H9 (cell line): ENCODE measurements at regions not wholly inside any gene's neighbourhood (a gene's known extent, or its start where the extent isn't known, plus 50 kb on each side); places are given as distances from the start of the nearest gene placed in this dataset.

Source experiments
- DNase-seq: peaks from one replicate; pipeline ENCODE4 v3.0.0-alpha.2; 2017
- H2AFZ ChIP-seq: one replicate; pipeline ENCODE4 v1.6.1; 2013; ENCODE audit warnings: mild to moderate bottlenecking, low read length, control low read depth, moderate library complexity
- H2AK5ac ChIP-seq: 2 replicates; pipeline ENCODE4 v1.6.1; 2013; ENCODE audit warnings: low read length, control low read depth, mixed read lengths; ENCODE audit not compliant: insufficient read length
- H2BK120ac ChIP-seq: one replicate; pipeline ENCODE4 v1.6.1; 2013; ENCODE audit warnings: low read depth, mild to moderate bottlenecking, low read length, control low read depth, inconsistent platforms; ENCODE audit not compliant: poor library complexity, severe bottlenecking
- H2BK12ac ChIP-seq: 2 replicates; pipeline ENCODE4 v1.6.1; 2013; ENCODE audit warnings: low read length, control low read depth, mixed read lengths, low read depth; ENCODE audit not compliant: insufficient read length
- H2BK15ac ChIP-seq: 2 replicates; pipeline ENCODE4 v1.6.1; 2013; ENCODE audit warnings: low read depth, low read length, control low read depth
- H2BK20ac ChIP-seq: one replicate; pipeline ENCODE4 v1.6.1; 2013; ENCODE audit warnings: low read depth, mild to moderate bottlenecking, low read length, control low read depth, inconsistent platforms; ENCODE audit not compliant: poor library complexity, severe bottlenecking
- H2BK5ac ChIP-seq: 2 replicates; pipeline ENCODE4 v1.6.1; 2013; ENCODE audit warnings: low read length, control low read depth, mixed read lengths; ENCODE audit not compliant: insufficient read length
- H3K14ac ChIP-seq: 2 replicates; pipeline ENCODE4 v1.6.1; 2013; ENCODE audit warnings: low read length, control low read depth; ENCODE audit not compliant: insufficient read depth
- H3K18ac ChIP-seq: 2 replicates; pipeline ENCODE4 v1.6.1; 2013; ENCODE audit warnings: low read depth, mild to moderate bottlenecking, mixed read lengths, low read length, control low read depth; ENCODE audit not compliant: insufficient read length
- H3K23ac ChIP-seq: 2 replicates; pipeline ENCODE4 v1.6.1; 2013; ENCODE audit warnings: low read length, control low read depth, mixed read lengths, low read depth; ENCODE audit not compliant: insufficient read length
- H3K23me2 ChIP-seq: 2 replicates; pipeline ENCODE4 v1.6.1; 2013; ENCODE audit warnings: low read depth, mild to moderate bottlenecking, mixed read lengths, low read length, control low read depth; ENCODE audit not compliant: insufficient read length, poor library complexity, severe bottlenecking
- H3K27ac ChIP-seq: 2 replicates; pipeline ENCODE4 v1.5.1; 2013; ENCODE audit warnings: low read length, control low read depth, mixed read lengths, low read depth; ENCODE audit not compliant: insufficient read length
- H3K27me3 ChIP-seq: 2 replicates; pipeline ENCODE4 v1.6.1; 2013; ENCODE audit warnings: low read length, control low read depth, inconsistent platforms; ENCODE audit not compliant: insufficient read depth
- H3K4ac ChIP-seq: 2 replicates; pipeline ENCODE4 v1.6.1; 2013; ENCODE audit warnings: low read depth, mild to moderate bottlenecking, control low read depth, inconsistent platforms, low read length, moderate library complexity
- H3K4me1 ChIP-seq: 2 replicates; pipeline ENCODE4 v1.6.1; 2013; ENCODE audit warnings: low read length, control low read depth, inconsistent platforms; ENCODE audit not compliant: insufficient read depth
- H3K4me2 ChIP-seq: 2 replicates; pipeline ENCODE4 v1.6.1; 2013; ENCODE audit warnings: low read length, control low read depth, mixed read lengths; ENCODE audit not compliant: insufficient read length, insufficient read depth
- H3K56ac ChIP-seq: 2 replicates; pipeline ENCODE4 v1.6.1; 2013; ENCODE audit warnings: low read depth, mild to moderate bottlenecking, mixed read lengths, low read length, control low read depth; ENCODE audit not compliant: insufficient read length
- H3K79me1 ChIP-seq: 2 replicates; pipeline ENCODE4 v1.6.1; 2013; ENCODE audit warnings: low read depth, mild to moderate bottlenecking, moderate library complexity, low read length, control low read depth, inconsistent platforms; ENCODE audit not compliant: insufficient read depth, poor library complexity, severe bottlenecking
- H3K79me2 ChIP-seq: 2 replicates; pipeline ENCODE4 v1.6.1; 2013; ENCODE audit warnings: low read length, control low read depth, inconsistent platforms; ENCODE audit not compliant: insufficient read depth
- H3K9ac ChIP-seq: 2 replicates; pipeline ENCODE4 v1.6.1; 2013; ENCODE audit warnings: low read length, control low read depth, mixed read lengths; ENCODE audit not compliant: insufficient read length; ENCODE audit errors: extremely low read depth
- H3K9me3 ChIP-seq: one replicate; pipeline ENCODE4 v1.6.1; 2013; ENCODE audit warnings: low read depth, low read length, inconsistent platforms; ENCODE audit not compliant: control insufficient read depth
- H3T11ph ChIP-seq: one replicate; pipeline ENCODE4 v1.6.1; 2013; ENCODE audit warnings: mild to moderate bottlenecking, low read length, control low read depth, inconsistent platforms
- H4K20me1 ChIP-seq: one replicate; pipeline ENCODE4 v1.6.1; 2013; ENCODE audit not compliant: control insufficient read depth, insufficient read length, insufficient read depth
- H4K5ac ChIP-seq: 2 replicates; pipeline ENCODE4 v1.6.1; 2013; ENCODE audit warnings: low read depth, mild to moderate bottlenecking, mixed read lengths, low read length, control low read depth; ENCODE audit not compliant: insufficient read length
- H4K8ac ChIP-seq: replicated peaks from 2 replicates; pipeline ENCODE4 v1.6.1; 2013; ENCODE audit warnings: low read length, control low read depth, mixed read lengths, low read depth; ENCODE audit not compliant: insufficient read length
- H4K91ac ChIP-seq: 2 replicates; pipeline ENCODE4 v1.6.1; 2013; ENCODE audit warnings: low read depth, mild to moderate bottlenecking, moderate library complexity, mixed read lengths, low read length, control low read depth; ENCODE audit not compliant: insufficient read length
- H3K27ac Mint-ChIP-seq, 3 experiments: 2 replicates in 2 of 3; 3 replicates in 1 of 3; pipeline ENCODE4 v1.8.0; 2020 to 2021; ENCODE audit warnings: mixed read lengths in 3 of 3, mild to moderate bottlenecking in 1 of 3, moderate library complexity in 1 of 3
- H3K27me3 Mint-ChIP-seq: 2 replicates; pipeline ENCODE4 v1.8.0; 2021; ENCODE audit warnings: low read depth, mild to moderate bottlenecking, moderate library complexity, mixed read lengths
- H3K36me3 Mint-ChIP-seq, 3 experiments: 2 replicates in 2 of 3; 3 replicates in 1 of 3; pipeline ENCODE4 v1.8.0; 2020 to 2021; ENCODE audit warnings: low read depth in 3 of 3, mixed read lengths in 3 of 3; ENCODE audit not compliant: insufficient read depth in 1 of 3
- H3K4me1 Mint-ChIP-seq, 2 experiments: 2 replicates each; pipeline ENCODE4 v1.8.0; 2020; ENCODE audit warnings: mixed read lengths in 2 of 2
- H3K4me3 Mint-ChIP-seq, 2 experiments: 2 replicates in 1 of 2; 3 replicates in 1 of 2; pipeline ENCODE4 v1.8.0; 2020 to 2021; ENCODE audit warnings: mild to moderate bottlenecking in 2 of 2, mixed read lengths in 2 of 2, moderate library complexity in 1 of 2
- H3K9me3 Mint-ChIP-seq, 2 experiments: 2 replicates in 1 of 2; 3 replicates in 1 of 2; pipeline ENCODE4 v1.8.0; 2020; ENCODE audit warnings: mild to moderate bottlenecking in 2 of 2, mixed read lengths in 2 of 2, moderate library complexity in 1 of 2
- CTCF ChIP-seq: fragments of 200-600 bp; sonication (generic); conservative IDR thresholded peaks from 3 replicates; pipeline ENCODE4 v1.8.0; 2021; ENCODE audit warnings: antibody characterized with exemption, mild to moderate bottlenecking
- WGBS: extraction: QIAGEN DNeasy Blood & Tissue Kit; methylation state at CpG from one replicate; pipeline ENCODE4 v1.1.7; 2013; ENCODE audit warnings: missing lambda C conversion rate, low lambda C conversion rate, mixed read lengths; ENCODE audit not compliant: insufficient read length; ENCODE audit errors: extremely low coverage; 5-methylcytosine and 5-hydroxymethylcytosine counted together

GRCh38 chr1:218711001-218711400 is 365.9 kb downstream of the TGFB2 start:
- Histone ChIP-seq H3K23me2 (no peaks in the 10 kb centered on the region), H3K4me1 (no peaks in the 10 kb centered on the region)
- no CpG with 5 or more reads among the region's 1 CpG for WGBS

More at GRCh38 chr1:218711001-218711400, 365.9 kb downstream of the TGFB2 start:
- Histone ChIP-seq H2BK15ac (no peak overlapping the region), H3K23ac (no peak overlapping the region), H4K91ac (no peak overlapping the region), H3K9me3 (no peaks in the 10 kb centered on the region), H3K14ac (no peak overlapping the region), H4K5ac (no peak overlapping the region), H4K8ac (no peak overlapping the region), H3K79me1 (no peaks in the 10 kb centered on the region), H3K79me2 (no peaks in the 10 kb centered on the region), H3K27me3 (no peaks in the 10 kb centered on the region), H3K18ac (no peak overlapping the region), H2BK5ac (no peak overlapping the region), H3K4ac (no peak overlapping the region), H3K27ac (no peak overlapping the region), H2BK20ac (no peak overlapping the region), H4K20me1 (no peaks in the 10 kb centered on the region), H3K56ac (no peak overlapping the region), H3K9ac (no peak overlapping the region), H3T11ph (no peak overlapping the region), H2BK120ac (no peak overlapping the region), H2AK5ac (no peak overlapping the region), H3K4me2 (no peak overlapping the region), H2AFZ (no peak overlapping the region), H2BK12ac (no peak overlapping the region)
- peaks cover 0 to 4% of the 10 kb centered on the region in 2 experiments; a peak in 2 of 5 replicates for H3K9me3 Mint-ChIP-seq
- H3K27ac Mint-ChIP-seq: no peak overlapping the region
- H3K4me1 Mint-ChIP-seq: no peaks in the 10 kb centered on the region
- H3K36me3 Mint-ChIP-seq: no peaks in the 10 kb centered on the region
- no peak for DNase-seq
- TF ChIP-seq CTCF: no peak
- no peak overlapping the region for H3K4me3 Mint-ChIP-seq
- no peaks in the 10 kb centered on the region for H3K27me3 Mint-ChIP-seq
